ENCODE measurements at regions not wholly inside any gene's neighbourhood (a gene's known extent, or its start where the extent isn't known, plus 50 kb on each side); places are given as distances from the start of the nearest gene placed in this dataset.

DNA sequence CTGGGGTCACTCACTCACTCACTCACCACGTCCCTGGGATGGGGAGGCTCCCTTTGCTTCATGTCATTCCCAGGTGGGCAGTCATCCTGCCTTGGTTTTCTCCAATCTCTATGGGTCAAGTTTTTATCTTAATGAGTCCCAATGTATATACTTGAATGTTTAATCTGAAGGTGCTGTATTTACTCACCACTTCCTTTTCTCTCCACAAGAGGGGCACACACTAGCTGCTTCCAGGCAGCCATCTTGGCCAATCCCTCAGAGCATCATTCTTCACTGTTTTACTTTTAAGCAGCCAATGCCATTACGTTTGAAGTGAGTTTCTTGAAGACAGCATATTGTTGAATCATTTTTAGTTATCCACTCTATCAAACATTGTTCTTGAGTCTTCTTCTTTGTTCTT, 153.4 kb upstream of the ARSJ start:
- TF ChIP-seq CTCF (IDR thresholded peaks at IDR 0.05) (peak; percentile 42), EZH2 (IDR thresholded peaks at IDR 0.05) (no peak)
